GM23338 (cell line): ENCODE measurements at regions not wholly inside any gene's neighbourhood (a gene's known extent, or its start where the extent isn't known, plus 50 kb on each side); places are given as distances from the start of the nearest gene placed in this dataset.
"Not testable (repeated sequence)": the region's sequence is repeated elsewhere in the genome, so short reads cannot be mapped to it uniquely, and the experiment has no call there.

Source experiments
- ATAC-seq: fragments of 200-7000 bp; cut with Tn5 transposase; 3 replicates; pipeline ENCODE4 v1.9.1; 2020
- DNase-seq: peaks from one replicate; pipeline ENCODE4 v3.0.0-alpha.2; 2015; ENCODE audit warnings: low spot score
- H2AFZ ChIP-seq: fragments of 200-600 bp; sonication (generic); 2 replicates; pipeline ENCODE4 v1.8.0; 2016; ENCODE audit warnings: antibody characterized with exemption, mild to moderate bottlenecking, moderate library complexity
- H3F3A ChIP-seq: fragments of 200-600 bp; sonication (generic); replicated peaks from 2 replicates; pipeline ENCODE4 v1.8.0; 2017; ENCODE audit warnings: antibody characterized with exemption, mixed run types, low read depth
- H3K27ac ChIP-seq: fragments of 200-600 bp; sonication (generic); 2 replicates; pipeline ENCODE4 v1.6.1; 2016; ENCODE audit warnings: low read depth
- H3K27me3 ChIP-seq: fragments of 200-600 bp; sonication (generic); 2 replicates; pipeline ENCODE4 v1.8.0; 2016; ENCODE audit warnings: mild to moderate bottlenecking, mixed run types, moderate library complexity; ENCODE audit not compliant: insufficient read depth
- H3K36me3 ChIP-seq: fragments of 200-600 bp; sonication (generic); 2 replicates; pipeline ENCODE4 v1.8.0; 2016; ENCODE audit warnings: mild to moderate bottlenecking; ENCODE audit not compliant: insufficient read depth
- H3K4me1 ChIP-seq: fragments of 200-600 bp; sonication (generic); 2 replicates; pipeline ENCODE4 v1.8.0; 2016; ENCODE audit warnings: mild to moderate bottlenecking, moderate library complexity; ENCODE audit not compliant: insufficient read depth
- H3K4me2 ChIP-seq: fragments of 200-600 bp; sonication (generic); 2 replicates; pipeline ENCODE4 v1.7.1; 2017; ENCODE audit warnings: mixed run types
- H3K4me3 ChIP-seq: fragments of 200-600 bp; sonication (generic); 2 replicates; pipeline ENCODE4 v1.6.1; 2016; ENCODE audit warnings: mixed run types
- H3K79me2 ChIP-seq: fragments of 200-600 bp; sonication (generic); replicated peaks from 2 replicates; pipeline ENCODE4 v1.8.0; 2017; ENCODE audit warnings: mild to moderate bottlenecking; ENCODE audit not compliant: insufficient read depth
- H3K9me2 ChIP-seq: fragments of 200-600 bp; sonication (generic); 2 replicates; pipeline ENCODE4 v1.8.0; 2017; ENCODE audit not compliant: insufficient read depth
- H4K20me1 ChIP-seq: fragments of 200-600 bp; sonication (generic); replicated peaks from 2 replicates; pipeline ENCODE4 v1.8.0; 2017; ENCODE audit warnings: mild to moderate bottlenecking; ENCODE audit not compliant: insufficient read depth
- H3K27ac Mint-ChIP-seq: 2 replicates; pipeline ENCODE4 v1.8.0; 2020; ENCODE audit warnings: inconsistent platforms, mild to moderate bottlenecking, moderate library complexity, mixed read lengths
- H3K27me3 Mint-ChIP-seq: 3 replicates; pipeline ENCODE4 v1.8.0; 2022; ENCODE audit warnings: low read depth, mild to moderate bottlenecking, moderate library complexity, mixed read lengths, inconsistent platforms; ENCODE audit not compliant: insufficient read depth, poor library complexity
- H3K36me3 Mint-ChIP-seq: 3 replicates; pipeline ENCODE4 v1.8.0; 2021; ENCODE audit warnings: low read depth, mild to moderate bottlenecking, inconsistent platforms, moderate library complexity, mixed read lengths
- H3K4me1 Mint-ChIP-seq: 3 replicates; pipeline ENCODE4 v1.8.0; 2020; ENCODE audit warnings: mild to moderate bottlenecking, inconsistent platforms, mixed read lengths
- H3K4me3 Mint-ChIP-seq: 3 replicates; pipeline ENCODE4 v1.8.0; 2021; ENCODE audit warnings: moderate library complexity, mild to moderate bottlenecking, inconsistent platforms, mixed read lengths
- H3K9me3 Mint-ChIP-seq: 3 replicates; pipeline ENCODE4 v1.8.0; 2020; ENCODE audit warnings: moderate library complexity, mild to moderate bottlenecking, inconsistent platforms, mixed read lengths
- CREB1 ChIP-seq: fragments of 250-450 bp; sonication (Bioruptor Pico); IDR thresholded peaks from 2 replicates; pipeline ENCODE4 v1.5.0; 2020; ENCODE audit warnings: low read depth, mild to moderate bottlenecking, moderate library complexity
- EZH2 ChIP-seq: fragments of 200-600 bp; sonication (generic); IDR thresholded peaks from one replicate; pipeline ENCODE4 v1.8.0; 2017; ENCODE audit warnings: antibody characterized with exemption, mild to moderate bottlenecking, low read depth; ENCODE audit not compliant: unreplicated experiment
- EZH2phosphoT487 ChIP-seq: fragments of 200-600 bp; sonication (generic); IDR thresholded peaks from one replicate; pipeline ENCODE4 v1.8.1; 2018; ENCODE audit warnings: antibody characterized with exemption; ENCODE audit not compliant: unreplicated experiment
- JUNB ChIP-seq: IDR thresholded peaks from one replicate; pipeline ENCODE4 v1.6.1; 2016; ENCODE audit warnings: antibody characterized with exemption; ENCODE audit not compliant: unreplicated experiment
- POLR2AphosphoS5 ChIP-seq: IDR thresholded peaks from 2 replicates; pipeline ENCODE4 v1.6.1; 2016; ENCODE audit warnings: antibody characterized with exemption, low read depth
- STAT1 ChIP-seq: IDR thresholded peaks from one replicate; pipeline ENCODE4 v1.6.1; 2016; ENCODE audit warnings: antibody characterized with exemption; ENCODE audit not compliant: unreplicated experiment
- ZNF331 ChIP-seq: fragments of 250-450 bp; sonication (Bioruptor Pico); IDR thresholded peaks from 2 replicates; pipeline ENCODE4 v1.5.0; 2020; ENCODE audit warnings: low read depth, mild to moderate bottlenecking, moderate library complexity
- TF ChIP-seq, protein P1 (sequence below): IDR thresholded peaks from one replicate; pipeline ENCODE4 v1.6.1; 2018; ENCODE audit warnings: antibody characterized with exemption; ENCODE audit not compliant: unreplicated experiment

DNA sequence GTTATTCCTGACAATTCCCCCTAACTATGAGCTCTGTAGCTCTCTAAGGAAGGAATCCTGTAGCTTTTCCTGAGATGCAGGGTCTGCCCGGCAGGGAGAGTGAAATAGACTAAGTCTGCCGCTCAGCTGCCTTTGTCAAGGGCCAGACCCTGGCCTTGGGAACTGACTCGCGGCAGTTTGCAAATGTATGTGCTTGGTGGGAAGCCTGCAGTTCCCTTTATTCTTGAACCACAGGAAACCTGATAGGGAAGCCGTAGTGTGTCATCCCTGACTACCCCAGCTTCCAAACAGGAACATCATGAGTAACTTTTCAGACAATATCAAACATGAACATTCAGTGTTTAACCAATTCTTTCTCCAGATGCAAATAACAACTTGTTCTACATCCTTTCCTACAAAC, 78.7 kb upstream of the IFNGR1 start (continued):
- TF ChIP-seq, protein P1, sequence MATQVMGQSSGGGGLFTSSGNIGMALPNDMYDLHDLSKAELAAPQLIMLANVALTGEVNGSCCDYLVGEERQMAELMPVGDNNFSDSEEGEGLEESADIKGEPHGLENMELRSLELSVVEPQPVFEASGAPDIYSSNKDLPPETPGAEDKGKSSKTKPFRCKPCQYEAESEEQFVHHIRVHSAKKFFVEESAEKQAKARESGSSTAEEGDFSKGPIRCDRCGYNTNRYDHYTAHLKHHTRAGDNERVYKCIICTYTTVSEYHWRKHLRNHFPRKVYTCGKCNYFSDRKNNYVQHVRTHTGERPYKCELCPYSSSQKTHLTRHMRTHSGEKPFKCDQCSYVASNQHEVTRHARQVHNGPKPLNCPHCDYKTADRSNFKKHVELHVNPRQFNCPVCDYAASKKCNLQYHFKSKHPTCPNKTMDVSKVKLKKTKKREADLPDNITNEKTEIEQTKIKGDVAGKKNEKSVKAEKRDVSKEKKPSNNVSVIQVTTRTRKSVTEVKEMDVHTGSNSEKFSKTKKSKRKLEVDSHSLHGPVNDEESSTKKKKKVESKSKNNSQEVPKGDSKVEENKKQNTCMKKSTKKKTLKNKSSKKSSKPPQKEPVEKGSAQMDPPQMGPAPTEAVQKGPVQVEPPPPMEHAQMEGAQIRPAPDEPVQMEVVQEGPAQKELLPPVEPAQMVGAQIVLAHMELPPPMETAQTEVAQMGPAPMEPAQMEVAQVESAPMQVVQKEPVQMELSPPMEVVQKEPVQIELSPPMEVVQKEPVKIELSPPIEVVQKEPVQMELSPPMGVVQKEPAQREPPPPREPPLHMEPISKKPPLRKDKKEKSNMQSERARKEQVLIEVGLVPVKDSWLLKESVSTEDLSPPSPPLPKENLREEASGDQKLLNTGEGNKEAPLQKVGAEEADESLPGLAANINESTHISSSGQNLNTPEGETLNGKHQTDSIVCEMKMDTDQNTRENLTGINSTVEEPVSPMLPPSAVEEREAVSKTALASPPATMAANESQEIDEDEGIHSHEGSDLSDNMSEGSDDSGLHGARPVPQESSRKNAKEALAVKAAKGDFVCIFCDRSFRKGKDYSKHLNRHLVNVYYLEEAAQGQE = no peak
- TF ChIP-seq CREB1 (CRISPR knock-in tag) (peak; percentile 53), EZH2phosphoT487 (no peak)

DNA sequence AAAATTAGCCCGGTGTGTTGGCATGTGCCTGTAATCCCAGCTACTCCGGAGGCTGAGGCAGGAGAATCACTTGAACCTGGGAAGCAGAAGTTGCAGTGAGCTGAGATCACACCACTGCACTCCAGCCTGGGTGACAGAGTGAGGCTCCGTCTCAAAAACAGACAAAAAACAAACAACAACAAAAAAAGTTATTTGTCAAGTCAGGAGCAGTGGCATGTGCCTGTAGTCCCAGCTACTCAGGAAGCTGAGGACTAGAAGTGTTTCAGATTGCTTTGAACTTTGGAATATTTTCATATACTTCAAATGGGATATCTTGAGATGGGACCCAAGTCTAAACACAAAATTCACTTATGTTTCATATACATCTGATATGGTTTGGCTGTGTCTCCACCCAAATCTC, 73.1 kb upstream of the IFNGR1 start:
- not testable (repeated sequence) for H3F3A ChIP-seq, H3K27ac ChIP-seq, H3K27ac Mint-ChIP-seq, ATAC-seq, H3K36me3 Mint-ChIP-seq, DNase-seq, H3K4me2 ChIP-seq, H3K4me3 Mint-ChIP-seq, H2AFZ ChIP-seq, H3K9me3 Mint-ChIP-seq, H4K20me1 ChIP-seq, H3K27me3 Mint-ChIP-seq, H3K79me2 ChIP-seq, H3K36me3 ChIP-seq, H3K27me3 ChIP-seq, H3K4me3 ChIP-seq, H3K9me2 ChIP-seq
- H3K4me1 Mint-ChIP-seq = peaks cover 19% of the 10 kb centered on the region
- H3K4me1 ChIP-seq = peaks cover 11% of the 10 kb centered on the region

DNA sequence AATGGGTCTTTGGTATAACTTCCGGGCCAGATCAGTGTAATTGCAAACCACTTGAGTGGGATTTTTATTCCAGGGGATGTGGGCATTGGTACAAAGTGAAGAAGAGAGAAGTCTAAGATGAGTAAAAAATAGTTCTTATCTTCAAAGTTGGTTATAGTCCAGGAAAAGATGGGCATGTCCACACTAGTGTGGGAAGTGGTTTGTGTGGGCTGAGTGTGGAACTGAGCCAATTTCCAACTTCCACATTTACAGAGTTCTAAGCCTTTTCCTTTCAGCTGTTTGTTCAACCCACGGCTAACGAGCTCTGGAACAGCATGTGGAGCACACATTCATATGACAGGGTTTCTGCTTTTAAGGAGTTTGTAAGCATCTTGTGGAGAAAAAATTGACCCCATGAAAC, 72.3 kb upstream of the IFNGR1 start:
- H2AFZ ChIP-seq = no peak overlapping the region
- Mint-ChIP-seq H3K36me3 (peaks cover 7% of the 10 kb centered on the region; the same call in 1 of the 3 replicates), H3K27me3 (peaks cover 2% of the 10 kb centered on the region), H3K27ac (no peak overlapping the region), H3K9me3 (peaks cover 3% of the 10 kb centered on the region; the same call in 1 of the 3 replicates), H3K4me3 (no peak overlapping the region), H3K4me1 (peaks cover 12% of the 10 kb centered on the region)
- TF ChIP-seq ZNF331 (no peak), JUNB (no peak), EZH2 (no peak), POLR2AphosphoS5 (no peak), STAT1 (no peak)
- TF ChIP-seq, protein P1 = no peak
- DNase-seq = no peak
- H3K27me3 ChIP-seq = no peaks in the 10 kb centered on the region
- H3K4me2 ChIP-seq = no peak overlapping the region
- peaks cover 3% of the 10 kb centered on the region; the same call in 1 of the 2 replicates for H3K4me1 ChIP-seq
- no peak overlapping the region for H3K4me3 ChIP-seq
- H3K27ac ChIP-seq = no peak overlapping the region
- no peak for ATAC-seq
- H3F3A ChIP-seq = no peaks in the 10 kb centered on the region
- H3K9me2 ChIP-seq = peaks cover 4% of the 10 kb centered on the region; the same call in 1 of the 2 replicates
- H4K20me1 ChIP-seq = no peaks in the 10 kb centered on the region
- H3K36me3 ChIP-seq = no peaks in the 10 kb centered on the region
- H3K79me2 ChIP-seq = no peaks in the 10 kb centered on the region
